HCT116 (cell line): ENCODE measurements at regions not wholly inside any gene's neighbourhood (a gene's known extent, or its start where the extent isn't known, plus 50 kb on each side); places are given as distances from the start of the nearest gene placed in this dataset.

Source experiments
- CTCF ChIP-seq, 3 experiments: fragments of 200-600 bp in 1 of 3; sonication (generic) in 1 of 3; IDR thresholded peaks in 2 of 3; conservative IDR thresholded peaks in 1 of 3; 2 replicates each; pipeline ENCODE4 v1.5.1; 2012 to 2017; ENCODE audit warnings: low read depth in 2 of 3, low read length in 2 of 3, antibody characterized with exemption in 1 of 3, borderline replicate concordance in 1 of 3, control low read depth in 1 of 3, mild to moderate bottlenecking in 1 of 3, mixed read lengths in 1 of 3, mixed run types in 1 of 3, moderate library complexity in 1 of 3; ENCODE audit not compliant: insufficient read depth in 1 of 3
- EZH2 ChIP-seq: fragments of 200-600 bp; sonication (generic); IDR thresholded peaks from 2 replicates; pipeline ENCODE4 v1.6.1; 2017; ENCODE audit warnings: antibody characterized with exemption, mixed run types
- POLR2A ChIP-seq: IDR thresholded peaks from 2 replicates; pipeline ENCODE4 v1.7.0; 2011; ENCODE audit warnings: borderline replicate concordance; ENCODE audit not compliant: insufficient read depth, insufficient read length; ENCODE audit errors: extremely low read depth
- SRF ChIP-seq: IDR thresholded peaks from 2 replicates; pipeline ENCODE4 v1.6.1; 2012; ENCODE audit warnings: low read depth

- TF ChIP-seq EZH2 (no peak), SRF (no peak), POLR2A (no peak), CTCF (IDR thresholded peaks at IDR 0.05 in 2 of 3, conservative IDR thresholded peaks at IDR 0.05 in 1 of 3; ENCODE audit: borderline replicate concordance in 1 of 3, insufficient read depth in 1 of 3, low read depth in 2 of 3, low read length in 2 of 3) (no peak)
These were observed 518.1 kb downstream of the KCNJ2 start for GRCh38 chr17:70687421-70687820.
